AG04450 (cell line): ENCODE measurements at regions not wholly inside any gene's neighbourhood (a gene's known extent, or its start where the extent isn't known, plus 50 kb on each side); places are given as distances from the start of the nearest gene placed in this dataset.

Source experiments
- CTCF ChIA-PET: fragments of 300-600, 350-600 bp; formaldehyde crosslinking; extraction: SDS; loops from one replicate; lab custom pipeline; 2022; ENCODE audit warnings: antibody characterized with exemption, inconsistent platforms; lab: Charles Lee
- POLR2A ChIA-PET: fragments of 350-600 bp; formaldehyde crosslinking; extraction: SDS; loops from one replicate; lab custom pipeline; 2021; ENCODE audit warnings: antibody characterized with exemption, inconsistent platforms; lab: Yijun Ruan, JAX
- DNase-seq: peaks from one replicate; pipeline ENCODE4 v3.0.0-alpha.2; 2011; ENCODE audit warnings: low read depth, low spot score
- H3K27ac ChIP-seq: one replicate; pipeline ENCODE4 v1.5.1; 2012; ENCODE audit warnings: low read depth, low read length, control low read depth
- H3K27me3 ChIP-seq: one replicate; pipeline ENCODE4 v1.6.0; 2012; ENCODE audit warnings: low read length; ENCODE audit not compliant: control insufficient read depth, insufficient read depth
- H3K4me3 ChIP-seq: 2 replicates; pipeline ENCODE4 v1.5.1; 2011; ENCODE audit warnings: mild to moderate bottlenecking, low read depth, low read length, control low read depth
- H3K9me3 ChIP-seq: 2 replicates; pipeline ENCODE4 v1.5.1; 2012; ENCODE audit warnings: low read length; ENCODE audit not compliant: control insufficient read depth, insufficient read depth
- CTCF ChIP-seq: IDR thresholded peaks from 2 replicates; pipeline ENCODE4 v1.5.1; 2011; ENCODE audit warnings: low read depth, low read length, control low read depth, inconsistent platforms

- H3K9me3 ChIP-seq: no peaks in the 10 kb centered on the region
- CTCF ChIA-PET: no interaction called here
- POLR2A ChIA-PET: no interaction called here
- no peak for DNase-seq
- no peak overlapping the region for H3K4me3 ChIP-seq
- TF ChIP-seq CTCF: no peak
- H3K27ac ChIP-seq: no peak overlapping the region
- H3K27me3 ChIP-seq: no peaks in the 10 kb centered on the region
These were observed 322.1 kb upstream of the SLC30A5 start for GRCh38 chr5:68771732-68772131.

- ChIA-PET CTCF (no interaction called here), POLR2A (no interaction called here)
- Histone ChIP-seq H3K27ac (no peak overlapping the region), H3K9me3 (no peaks in the 10 kb centered on the region), H3K27me3 (no peaks in the 10 kb centered on the region), H3K4me3 (no peak overlapping the region)
- DNase-seq: no peak
- no peak for TF ChIP-seq CTCF
These were observed 317.4 kb upstream of the SLC30A5 start for GRCh38 chr5:68776381-68776780.

GRCh38 chr5:68777135-68777534 is 316.7 kb upstream of the SLC30A5 start:
- Histone ChIP-seq H3K27ac (no peak overlapping the region), H3K4me3 (no peak overlapping the region), H3K9me3 (no peaks in the 10 kb centered on the region), H3K27me3 (no peaks in the 10 kb centered on the region)
- no peak for TF ChIP-seq CTCF
- CTCF ChIA-PET: no interaction called here
- POLR2A ChIA-PET: no interaction called here
- no peak for DNase-seq

GRCh38 chr5:68778484-68778883 is 315.3 kb upstream of the SLC30A5 start:
- POLR2A ChIA-PET: no interaction called here
- CTCF ChIA-PET: no interaction called here
- no peak overlapping the region for H3K27ac ChIP-seq

GRCh38 chr5:68780299-68780955 is 313.4 kb upstream of the SLC30A5 start:
- Histone ChIP-seq H3K9me3 (no peaks in the 10 kb centered on the region), H3K27me3 (no peaks in the 10 kb centered on the region), H3K27ac (no peak overlapping the region), H3K4me3 (no peak overlapping the region)
- DNase-seq: no peak
- ChIA-PET CTCF (no interaction called here), POLR2A (no interaction called here)
- TF ChIP-seq CTCF: no peak

More at GRCh38 chr5:68778484-68778883, 315.3 kb upstream of the SLC30A5 start:
- H3K27me3 ChIP-seq: no peaks in the 10 kb centered on the region
- H3K4me3 ChIP-seq: no peak overlapping the region
- H3K9me3 ChIP-seq: no peaks in the 10 kb centered on the region
- TF ChIP-seq CTCF: no peak
- no peak for DNase-seq
